ENCODE measurements at regions not wholly inside any gene's neighbourhood (a gene's known extent, or its start where the extent isn't known, plus 50 kb on each side); places are given as distances from the start of the nearest gene placed in this dataset.

- no peak overlapping the region for H3K27ac ChIP-seq (ENCODE audit: low read depth in 2 of 2, low read length in 1 of 2)
- ChIA-PET CTCF (no interaction called here), POLR2A (no interaction called here)
- H3K36me3 ChIP-seq (replicated peaks in 1 of 2; ENCODE audit: control insufficient read depth in 1 of 2, insufficient read depth in 2 of 2, low read length in 1 of 2), result no peaks in the 10 kb centered on the region
- no peaks in the 10 kb centered on the region for H3F3A ChIP-seq (replicated peaks; ENCODE audit: insufficient read depth)
- no peaks in the 10 kb centered on the region for H4K20me1 ChIP-seq (ENCODE audit: insufficient read depth)
- no peaks in the 10 kb centered on the region for H3K27me3 ChIP-seq (ENCODE audit: insufficient read depth)
- no peak for DNase-seq
- H3K9me3 ChIP-seq, result no peaks in the 10 kb centered on the region; the same call in 1 of the 2 replicates
- H3K79me2 ChIP-seq (ENCODE audit: insufficient read depth), result no peaks in the 10 kb centered on the region
- H3K4me2 ChIP-seq, result no peak overlapping the region
- no peak overlapping the region for H2AFZ ChIP-seq (ENCODE audit: low read depth)
- H3K9me2 ChIP-seq, result no peaks in the 10 kb centered on the region
- H3K9ac ChIP-seq, result no peak overlapping the region
- TF ChIP-seq CHD2 (IDR thresholded peaks at IDR 0.05; ENCODE audit: low read length, partially characterized antibody) (no peak), ELF1 (IDR thresholded peaks at IDR 0.05) (no peak), USF2 (IDR thresholded peaks at IDR 0.05; ENCODE audit: borderline replicate concordance, low read depth, low read length) (no peak), REST (IDR thresholded peaks at IDR 0.05; ENCODE audit: low read depth, low read length) (no peak), IRF3 (IDR thresholded peaks at IDR 0.05; ENCODE audit: low read depth, low read length) (no peak), MEF2A (IDR thresholded peaks at IDR 0.05; ENCODE audit: borderline replicate concordance, low read depth) (no peak), JUND (IDR thresholded peaks at IDR 0.05) (no peak), YY1 (IDR thresholded peaks at IDR 0.05; ENCODE audit: low read depth) (no peak), RFX5 (IDR thresholded peaks at IDR 0.05; ENCODE audit: low read length) (no peak), MAX (IDR thresholded peaks at IDR 0.05; ENCODE audit: low read depth) (no peak), POLR2AphosphoS5 (IDR thresholded peaks at IDR 0.05; ENCODE audit: low read depth, low read length) (no peak), FOXM1 (IDR thresholded peaks at IDR 0.05; ENCODE audit: low read depth) (no peak), NFIC (IDR thresholded peaks at IDR 0.05; ENCODE audit: borderline replicate concordance) (no peak), RCOR1 (IDR thresholded peaks at IDR 0.05; ENCODE audit: low read length) (no peak), TAF1 (IDR thresholded peaks at IDR 0.05; ENCODE audit: borderline replicate concordance, low read depth, low read length) (no peak)
- H3K4me1 ChIP-seq (ENCODE audit: control insufficient read depth in 1 of 2, insufficient read depth in 2 of 2, low read depth in 1 of 2, low read length in 1 of 2), result no peaks in the 10 kb centered on the region
- no peak overlapping the region for H3K4me3 ChIP-seq (ENCODE audit: low read depth in 2 of 2, low read length in 1 of 2)
Observed at GRCh38 chr3:168582503-168582902, 486.8 kb upstream of the GOLIM4 start.

All from SK-N-SH (cell line).